CD4-positive, alpha-beta T cell treated with Interleukin-17A for 4 hours (primary cell): ENCODE measurements at regions not wholly inside any gene's neighbourhood (a gene's known extent, or its start where the extent isn't known, plus 50 kb on each side); places are given as distances from the start of the nearest gene placed in this dataset.

Experiments used
- DNase-seq: peaks from one replicate; pipeline ENCODE4 v3.0.0-alpha.2; 2020; ENCODE audit warnings: mixed read lengths

DNA sequence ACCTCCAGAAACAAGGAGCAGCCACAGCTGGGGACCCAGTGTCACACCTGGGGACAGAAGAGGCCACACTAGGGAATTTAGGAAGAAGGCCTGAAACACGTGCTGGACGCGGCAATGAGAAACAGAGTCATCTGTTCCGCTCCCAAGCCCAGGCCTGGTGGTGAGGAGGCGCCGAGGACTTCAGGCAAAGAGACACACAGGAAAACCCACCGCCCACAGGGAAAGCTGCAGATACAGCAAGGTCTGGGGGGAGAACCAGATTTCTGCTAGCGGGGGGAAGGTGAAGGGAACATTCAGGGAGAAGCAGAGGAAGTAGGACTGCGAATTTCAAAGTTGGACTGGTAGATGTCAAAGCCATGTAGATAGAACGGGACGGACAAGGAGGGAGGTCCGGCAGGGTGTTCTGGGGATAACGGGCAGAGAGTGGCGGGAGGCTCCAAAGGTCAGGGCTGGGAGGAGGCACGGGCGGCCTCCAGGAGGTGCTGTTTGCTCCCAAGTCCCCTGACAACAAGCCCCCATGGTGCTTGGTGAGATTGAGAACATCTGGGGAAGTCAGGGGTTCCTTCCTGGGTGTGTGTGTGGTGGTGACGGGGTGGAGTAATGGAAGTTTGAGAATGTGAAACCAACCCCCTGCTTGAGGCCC lies 351.7 kb upstream of the MYT1L start:
- no peak for DNase-seq

DNA sequence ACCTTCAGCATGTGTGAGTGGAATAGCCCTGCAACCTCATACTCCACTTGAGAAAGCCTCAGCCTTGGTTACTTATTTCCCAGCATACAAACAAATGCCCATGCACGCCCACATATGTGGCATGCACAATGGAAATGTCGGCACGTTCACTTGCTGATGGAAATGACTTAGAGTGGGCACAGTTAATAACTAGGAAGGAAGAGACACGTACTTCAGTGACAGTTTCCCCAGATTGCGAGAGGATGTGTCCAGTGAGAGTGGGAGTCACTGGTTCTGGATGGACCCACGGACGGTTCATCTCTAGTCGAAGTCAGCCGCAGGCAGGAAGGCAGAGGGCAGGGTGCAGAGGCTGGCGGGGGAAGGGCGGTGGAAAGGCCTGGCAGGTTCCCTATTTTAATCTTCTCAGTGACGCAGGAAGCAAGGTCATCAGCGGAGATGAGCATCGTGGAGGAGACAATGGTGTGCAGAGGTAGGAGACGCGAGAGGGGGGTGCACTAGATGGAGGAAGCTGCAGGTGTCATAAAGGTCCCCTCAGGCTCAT lies 350.7 kb upstream of the MYT1L start:
- peak; percentile 30 for DNase-seq

DNA sequence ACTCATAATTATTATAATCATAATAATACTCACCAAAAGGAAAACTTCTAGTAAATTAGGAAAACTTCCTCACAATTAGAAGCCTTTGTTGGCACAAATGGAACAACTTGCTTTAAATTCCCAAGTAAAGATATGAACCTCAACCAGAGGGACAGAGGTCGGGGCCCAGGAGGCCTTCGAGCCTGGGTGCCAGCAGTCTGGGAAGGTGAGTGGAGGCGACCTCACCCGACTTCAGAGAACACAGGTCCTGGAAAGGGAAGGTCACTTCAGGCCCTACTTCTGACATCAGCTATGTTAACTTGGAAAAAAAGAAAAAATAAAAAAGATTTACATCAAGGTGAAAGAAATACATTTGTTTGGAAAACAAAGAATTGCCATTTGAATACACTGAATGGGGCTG lies 350.0 kb upstream of the MYT1L start:
- no peak for DNase-seq

DNA sequence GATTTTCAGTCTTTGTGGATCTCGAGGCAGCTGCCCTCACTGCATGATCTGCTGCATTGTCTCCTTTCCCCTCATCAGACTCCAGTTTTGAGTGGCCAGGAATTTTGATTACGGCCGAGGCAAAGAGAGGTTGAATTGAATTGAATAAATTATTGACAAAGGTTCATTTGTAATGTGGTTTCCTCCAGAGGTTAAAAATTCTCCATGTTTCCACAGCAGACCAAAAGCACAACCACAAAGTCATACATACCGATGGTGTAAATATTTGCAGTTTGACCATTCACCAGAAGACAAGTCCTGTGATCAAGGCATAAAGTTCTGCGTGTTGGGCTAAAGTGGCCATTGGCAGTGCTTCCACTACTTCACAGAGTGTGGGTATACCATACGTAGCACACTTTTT lies 343.8 kb upstream of the MYT1L start:
- DNase-seq, result no peak

DNA sequence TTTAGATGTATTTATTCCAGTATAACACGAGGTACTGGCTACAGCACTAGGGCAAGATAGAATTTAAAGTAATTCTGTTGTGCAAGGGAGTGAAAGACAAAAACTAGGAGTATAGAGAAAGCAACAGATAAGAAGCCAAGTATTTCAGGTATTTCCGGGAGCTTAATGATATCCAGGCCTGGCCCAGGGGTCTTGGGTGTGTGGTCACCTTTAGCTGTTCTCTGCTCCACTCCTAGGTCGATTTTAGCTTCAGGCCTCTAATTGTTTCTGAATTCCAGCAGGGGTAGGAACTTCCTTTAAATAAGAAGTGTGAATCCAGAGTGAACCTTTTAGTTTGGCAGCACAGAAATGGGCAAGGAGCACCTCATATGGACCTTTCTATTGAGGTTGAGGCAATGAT lies 342.3 kb upstream of the MYT1L start:
- DNase-seq, result no peak

DNA sequence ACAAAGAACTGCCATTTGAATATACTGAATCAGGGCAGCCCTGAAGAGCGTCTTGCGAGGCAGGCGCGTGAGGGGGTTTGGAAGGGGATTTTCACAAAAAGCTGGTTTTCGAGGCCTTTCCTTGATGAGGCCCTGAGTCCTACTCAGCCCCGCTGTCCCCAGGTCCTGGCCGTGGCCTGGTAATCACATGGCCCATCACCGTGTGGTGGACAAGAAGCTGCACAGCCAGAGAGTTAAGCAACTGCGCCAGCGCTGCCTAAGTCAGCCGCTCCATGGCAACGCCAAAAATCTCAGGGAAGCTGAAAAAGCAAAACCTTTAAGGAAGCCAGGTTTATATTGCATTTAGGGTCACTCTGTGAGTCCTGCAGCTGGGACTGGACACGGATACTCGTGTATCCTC lies 341.2 kb upstream of the MYT1L start:
- no peak for DNase-seq

DNA sequence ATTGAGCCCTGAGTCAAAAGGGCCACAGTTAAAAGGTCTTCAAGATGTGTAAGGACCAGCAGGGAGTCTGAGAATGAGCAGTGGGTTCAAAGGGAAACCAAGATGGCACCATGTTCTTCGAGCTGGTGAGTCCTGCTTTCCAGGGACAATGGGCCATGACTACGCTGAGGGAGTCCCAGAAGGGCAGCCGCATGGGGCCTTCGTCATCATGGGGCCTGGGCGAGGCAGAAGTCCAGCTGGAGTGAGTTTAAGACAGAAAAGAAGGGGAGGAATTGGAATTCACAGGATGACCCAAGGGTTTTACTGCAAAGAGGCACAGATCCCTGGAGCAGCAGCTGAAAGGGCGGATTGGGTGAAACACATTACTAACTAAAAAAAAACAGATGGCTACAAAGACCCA lies 340.8 kb upstream of the MYT1L start:
- DNase-seq, result no peak

DNA sequence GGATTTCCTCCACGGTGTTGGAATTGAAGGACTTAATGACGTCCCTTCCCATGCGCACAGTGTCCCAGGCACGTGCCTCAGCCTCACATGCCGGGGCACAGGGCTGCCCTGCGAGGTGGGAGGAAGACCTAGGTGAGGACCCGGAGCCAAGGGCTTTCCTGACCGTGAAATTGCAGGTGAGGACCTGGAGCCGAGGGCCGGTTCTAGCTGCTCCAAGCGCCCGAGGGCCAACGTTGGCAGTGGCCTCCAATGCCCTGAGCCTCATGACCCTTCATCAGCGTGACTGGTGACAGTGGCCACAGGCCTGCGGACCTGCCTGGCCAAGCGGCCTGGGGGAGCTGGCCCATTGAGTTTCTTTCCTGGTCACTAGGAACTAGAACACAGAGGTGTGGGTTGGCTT lies 338.2 kb upstream of the MYT1L start:
- DNase-seq, result no peak

DNA sequence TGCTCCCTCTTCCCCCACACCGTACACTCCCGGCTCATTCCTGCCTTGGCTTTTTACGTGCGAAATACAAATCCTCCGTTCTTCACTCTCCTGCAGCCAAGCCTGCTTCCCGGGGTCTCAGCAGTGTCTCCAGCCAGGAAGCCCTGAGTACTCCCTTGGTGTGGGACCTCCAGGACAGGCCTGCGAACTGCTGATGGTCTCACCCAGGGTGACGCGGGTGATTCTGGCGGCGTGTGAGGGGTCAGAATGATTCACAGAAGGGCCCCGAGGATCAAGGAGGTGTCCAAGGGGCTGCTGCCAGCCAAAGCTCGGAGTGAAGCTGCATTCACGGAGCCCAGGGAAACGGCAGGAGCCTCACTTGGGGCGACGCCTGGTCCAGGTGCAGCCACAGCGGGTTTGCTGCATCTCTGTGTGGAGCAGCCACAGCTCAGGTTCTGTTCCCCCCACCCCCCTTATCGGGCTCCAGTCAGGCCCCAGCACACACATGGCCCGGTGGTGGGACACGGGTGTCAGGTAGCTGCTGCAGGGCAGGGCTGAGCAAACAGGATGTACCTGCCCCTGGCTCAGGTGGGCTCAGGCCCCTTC lies 337.7 kb upstream of the MYT1L start:
- DNase-seq, result no peak

DNA sequence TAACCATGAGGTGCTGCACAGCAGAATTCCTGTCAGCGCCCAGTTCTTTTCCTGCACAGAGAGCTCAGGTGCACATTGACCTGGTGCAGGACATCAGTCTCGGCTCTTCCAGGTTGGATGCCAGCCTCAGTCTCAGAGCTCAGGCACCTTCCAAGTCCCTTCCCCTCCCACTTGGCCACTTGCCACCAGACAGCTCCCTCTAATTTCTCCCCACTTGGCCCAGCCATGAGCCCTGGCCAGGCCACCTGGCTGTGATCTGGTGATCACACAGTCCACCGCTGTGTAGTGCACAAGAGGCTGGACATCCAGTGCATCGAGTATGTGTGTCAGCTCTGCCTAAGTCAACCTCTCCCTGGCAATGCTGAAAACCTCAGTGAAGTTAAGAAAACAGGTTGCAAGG lies 336.6 kb upstream of the MYT1L start:
- no peak for DNase-seq

DNA sequence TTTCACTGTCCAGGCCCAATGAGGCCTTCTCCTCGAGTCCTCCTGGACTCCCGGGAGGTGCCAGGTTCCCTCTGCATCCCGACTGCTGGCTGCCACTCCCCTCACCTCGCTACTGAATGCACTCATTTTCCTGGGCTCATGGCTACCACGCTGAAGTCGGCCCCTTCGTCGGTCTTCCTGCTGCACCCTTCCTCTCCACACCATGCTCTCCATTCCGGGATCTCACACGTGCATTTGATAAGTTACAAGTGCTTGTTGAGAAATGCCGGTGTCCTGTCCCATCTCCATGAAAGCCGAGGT lies 334.7 kb upstream of the MYT1L start:
- DNase-seq, result no peak

DNA sequence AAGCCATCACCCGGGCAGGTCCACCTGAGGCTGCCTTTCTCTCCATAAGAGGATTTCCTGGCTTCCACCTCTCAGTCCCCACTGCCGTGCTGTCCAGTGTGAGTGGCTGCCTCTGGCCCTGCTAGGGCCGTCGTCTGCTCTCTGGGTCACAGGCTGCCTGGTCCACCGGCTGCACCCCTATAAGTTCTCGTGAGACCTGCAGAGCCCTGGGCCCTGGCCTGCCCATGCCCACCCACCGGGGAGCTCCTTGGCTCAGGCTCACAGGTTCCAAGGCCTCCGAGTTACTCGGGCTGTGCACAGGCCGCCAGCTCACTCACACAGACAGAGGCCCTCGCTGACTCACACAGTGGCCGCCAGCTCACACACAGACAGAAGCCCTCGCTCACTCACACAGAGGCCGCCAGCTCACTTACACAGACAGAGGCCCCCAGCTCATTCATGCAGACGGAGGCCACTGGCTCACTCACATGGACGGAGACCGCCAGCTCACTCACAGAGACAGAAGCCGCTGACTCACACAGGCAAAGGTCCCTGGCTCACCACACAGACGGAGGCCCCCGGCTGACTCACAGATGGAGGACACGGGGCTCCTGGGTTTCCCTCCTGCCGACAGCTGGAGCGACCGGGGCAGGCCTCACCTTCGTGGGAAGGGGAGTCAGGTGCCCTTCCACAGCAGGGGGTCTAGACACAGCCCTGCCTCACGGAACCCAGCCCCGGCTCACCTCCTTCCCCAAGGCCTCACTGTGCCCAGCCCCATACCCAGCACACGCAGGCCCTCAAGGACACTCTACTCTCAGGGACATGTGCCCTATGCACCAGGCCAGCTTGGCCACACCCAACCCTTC lies 334.1 kb upstream of the MYT1L start:
- DNase-seq, result no peak

DNA sequence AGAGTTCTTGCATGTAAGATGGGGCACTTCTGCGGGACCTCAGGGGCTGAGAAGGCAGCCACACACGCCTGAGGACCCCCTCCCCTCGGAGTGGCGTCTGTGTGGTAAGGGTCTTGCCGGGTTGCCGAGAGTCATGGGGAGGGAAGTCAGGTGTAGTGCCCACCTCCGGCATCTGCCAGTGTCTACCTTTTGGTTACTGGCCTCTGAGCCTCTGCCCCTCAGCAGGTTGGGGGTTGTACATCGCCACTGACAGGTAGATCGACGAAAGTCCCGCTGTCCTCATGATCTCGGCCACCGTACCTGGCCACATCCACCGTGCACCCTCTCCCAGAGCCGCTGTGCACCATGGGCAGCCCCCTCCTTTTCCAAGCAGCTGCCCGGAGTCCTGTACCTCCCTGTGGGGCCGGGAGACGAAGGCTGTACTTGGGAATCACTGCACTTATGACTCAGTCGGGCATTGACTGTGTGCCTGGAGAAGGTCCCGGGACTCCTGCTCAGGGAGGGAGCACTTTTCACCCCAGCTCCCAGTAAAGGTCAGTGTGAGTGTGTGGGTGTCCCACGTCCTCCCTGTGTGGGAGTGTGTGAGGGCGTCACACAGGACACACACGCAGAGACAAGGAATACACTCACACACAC lies 332.4 kb upstream of the MYT1L start:
- no peak for DNase-seq

DNA sequence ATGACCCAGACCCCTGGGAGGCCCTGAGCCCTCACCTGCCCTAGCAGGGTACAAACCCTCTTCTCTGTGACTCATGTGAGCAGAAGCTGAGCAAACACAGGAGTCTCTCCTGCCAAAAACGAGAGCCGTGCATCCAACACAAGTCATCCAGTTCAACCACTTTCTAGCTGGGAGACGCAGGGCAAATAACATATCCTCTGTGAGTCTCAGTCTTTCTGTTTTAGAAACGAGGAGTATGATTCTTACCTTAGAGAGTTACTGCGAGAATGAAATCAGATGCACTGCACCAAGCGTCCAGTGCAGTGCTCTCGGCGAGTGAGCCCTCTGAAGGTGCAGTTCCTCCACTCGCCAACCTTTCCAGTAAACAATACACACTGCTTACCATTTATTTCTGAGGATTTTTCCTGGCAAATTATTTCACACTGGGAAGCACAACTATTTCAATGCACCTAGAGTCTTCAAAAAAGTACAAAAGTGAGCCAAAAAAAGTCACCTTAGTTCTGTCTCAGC lies 331.8 kb upstream of the MYT1L start:
- DNase-seq, result no peak

DNA sequence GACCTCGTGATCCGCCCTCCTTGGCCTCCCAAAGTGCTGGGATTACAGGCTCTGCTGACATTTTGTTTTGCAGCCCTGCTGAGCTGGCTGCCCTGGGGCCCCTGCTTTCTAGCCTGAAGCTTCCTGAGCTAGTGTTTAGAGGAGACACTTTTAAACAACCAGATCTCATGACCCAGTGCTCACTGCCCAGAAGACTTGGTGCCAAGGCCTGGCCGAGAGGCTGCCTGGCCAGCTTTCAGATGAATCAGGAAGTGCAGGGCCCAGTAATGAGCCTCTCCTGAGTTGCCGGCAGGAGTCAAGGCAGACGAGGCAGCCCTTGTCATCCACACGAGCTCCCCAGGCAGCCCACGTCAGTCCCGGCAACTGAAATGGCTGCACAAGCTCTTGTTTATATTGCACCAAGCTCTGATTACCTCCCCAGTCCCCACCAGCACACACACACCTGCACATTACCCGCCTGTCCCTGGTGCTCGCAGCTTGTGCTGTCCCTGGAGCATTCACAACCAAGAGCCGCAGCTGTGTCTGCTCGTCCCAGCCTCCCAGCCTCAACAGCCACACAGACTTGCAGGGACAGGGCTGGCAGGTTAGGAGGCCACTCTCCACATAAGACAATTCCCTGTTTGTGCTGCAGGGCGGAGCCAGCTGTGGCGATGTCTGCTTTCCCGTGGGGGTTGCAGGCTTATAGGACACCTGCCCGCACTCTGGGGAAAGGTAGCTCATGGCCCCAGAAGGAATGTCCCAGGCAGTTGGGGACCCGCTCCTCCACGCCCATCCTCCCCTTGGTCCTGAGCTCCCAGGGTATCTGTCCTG lies 331.2 kb upstream of the MYT1L start:
- no peak for DNase-seq

DNA sequence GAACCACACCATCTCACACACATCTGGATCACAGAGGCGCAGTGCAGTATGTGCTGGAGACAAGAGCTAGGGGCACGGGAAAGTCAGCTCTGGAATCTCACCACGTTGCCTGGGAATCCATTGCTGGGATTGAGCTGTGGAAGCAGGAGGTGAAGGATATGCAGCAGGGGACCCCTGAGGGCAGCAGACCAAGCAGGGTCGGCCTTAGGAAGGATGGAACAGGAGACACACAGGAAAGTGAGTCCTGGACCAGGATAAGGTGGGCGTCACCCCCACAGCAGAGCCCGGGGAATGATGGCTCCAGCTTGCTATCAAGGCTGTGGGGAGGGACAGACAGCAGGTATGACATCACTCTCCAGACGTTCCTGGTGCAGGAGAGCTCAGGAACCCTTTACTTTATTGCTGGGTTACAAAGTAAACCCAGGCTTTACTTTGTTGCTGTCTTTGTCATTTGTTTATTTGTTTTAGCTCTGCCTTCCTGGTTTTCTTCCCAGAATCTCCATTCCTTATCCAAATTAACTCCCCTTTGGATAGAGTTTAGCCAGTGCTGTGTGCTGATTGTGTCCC lies 329.8 kb upstream of the MYT1L start:
- no peak for DNase-seq

DNA sequence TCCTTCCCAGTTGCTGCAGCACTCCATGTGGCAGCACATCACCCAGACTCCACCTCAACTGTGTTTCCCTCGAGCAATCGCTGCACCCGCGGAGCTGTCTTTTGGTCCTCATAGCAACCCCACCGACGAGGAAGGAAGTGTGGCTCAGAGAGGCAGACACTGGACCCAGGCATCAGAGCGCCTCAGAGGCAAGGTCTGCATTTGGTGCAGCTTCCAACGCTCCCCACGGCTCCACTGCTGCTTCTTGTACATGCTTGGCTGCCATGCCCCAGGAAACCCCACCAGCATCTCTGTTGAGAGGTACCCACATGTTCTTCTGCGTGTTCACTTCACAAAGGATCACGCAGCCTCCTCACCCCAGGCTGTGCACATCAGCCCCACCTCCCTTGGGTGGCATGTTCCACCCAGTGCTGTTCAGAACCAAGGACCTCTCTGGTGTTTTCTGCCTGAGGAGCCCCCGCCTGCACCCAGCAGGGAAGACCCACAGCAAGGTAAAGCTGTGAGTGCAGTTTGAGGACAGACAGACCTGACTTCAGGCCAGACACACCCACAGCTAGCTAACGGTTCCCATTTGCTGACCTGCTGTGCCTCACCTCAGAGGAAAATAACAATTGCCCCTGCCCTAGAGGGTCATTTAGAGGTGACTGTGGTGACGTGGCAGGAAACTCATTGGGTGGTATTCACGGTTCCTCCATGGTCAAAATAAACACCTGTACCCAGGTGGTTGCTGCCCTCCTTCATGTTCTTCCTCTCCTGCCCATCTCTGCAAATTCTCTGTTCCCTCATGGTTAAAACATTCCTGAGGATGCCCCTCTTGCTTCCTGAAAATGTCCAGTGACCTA lies 326.3 kb upstream of the MYT1L start:
- no peak for DNase-seq

DNA sequence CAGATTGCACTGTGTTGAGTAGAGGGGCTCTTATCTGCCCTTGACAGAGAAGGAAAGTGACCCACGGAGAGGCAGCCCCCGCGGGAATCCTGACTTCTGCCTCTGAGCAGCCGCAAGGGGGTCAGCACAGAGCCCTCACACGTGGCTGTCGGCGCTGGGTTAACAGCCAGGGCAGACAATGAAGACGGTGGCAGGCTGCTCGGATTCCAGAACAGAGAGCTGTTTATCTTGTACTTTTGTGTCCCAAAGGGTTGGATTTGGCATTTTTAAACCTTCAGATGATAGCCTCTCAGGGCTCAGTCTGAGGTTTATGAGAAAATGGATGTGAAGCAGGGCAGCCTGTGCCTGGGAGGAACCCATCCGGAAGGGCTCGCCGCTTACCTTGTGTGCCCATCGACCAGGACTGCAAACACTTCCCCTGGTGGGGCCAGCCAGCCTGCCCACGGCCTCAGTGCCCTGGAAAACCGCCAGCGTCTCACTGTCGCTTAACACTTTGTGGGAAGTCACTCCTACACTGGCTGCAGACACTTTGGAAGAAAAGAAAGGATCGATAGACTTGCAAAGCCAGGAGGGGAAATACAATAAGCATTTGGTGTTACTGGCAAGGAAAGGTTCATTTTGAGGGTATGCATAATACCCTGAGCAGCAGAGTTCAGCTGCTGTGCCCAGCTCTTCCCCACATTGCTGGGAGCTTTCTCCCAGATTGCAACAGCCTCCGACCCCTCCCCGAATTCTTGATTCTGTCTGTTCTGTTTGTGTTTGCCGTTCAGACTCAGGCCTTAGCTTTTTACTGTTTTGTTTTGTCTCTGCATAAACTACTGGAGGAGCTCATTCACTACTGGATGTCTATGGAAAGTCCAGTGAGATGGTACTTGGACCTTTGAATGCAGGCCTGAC lies 325.3 kb upstream of the MYT1L start:
- DNase-seq, result no peak

DNA sequence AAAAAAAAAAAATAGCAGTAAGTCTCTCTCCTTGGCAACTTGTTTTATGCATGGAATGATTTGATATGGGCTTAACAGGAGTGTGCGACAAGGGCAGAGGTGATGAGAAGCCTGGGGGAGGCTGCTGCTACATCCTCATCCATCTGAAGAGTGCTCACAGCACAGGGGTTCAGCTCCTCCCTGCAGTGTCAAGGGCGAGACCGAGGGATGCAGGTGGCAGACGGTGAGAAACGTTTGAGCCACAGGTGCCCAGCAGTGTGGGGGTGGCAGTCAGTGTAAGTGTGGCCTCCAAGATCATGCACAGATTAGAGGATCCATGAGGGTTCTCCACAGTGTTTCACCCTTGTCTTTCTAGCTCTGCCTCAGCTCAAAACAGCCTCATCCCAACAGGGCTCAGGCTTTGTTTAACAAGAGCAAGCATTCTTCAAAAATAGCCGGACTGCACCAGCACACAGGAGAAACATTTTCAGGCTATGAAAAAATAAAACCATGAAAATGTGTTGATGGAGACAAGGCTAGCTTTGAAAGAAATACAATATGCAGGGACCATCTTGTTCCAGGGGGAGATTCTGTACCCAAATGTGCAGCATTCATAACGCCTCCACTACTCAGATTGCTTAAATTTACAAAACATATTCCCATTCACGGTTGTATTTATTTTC lies 324.5 kb upstream of the MYT1L start:
- DNase-seq, result no peak

DNA sequence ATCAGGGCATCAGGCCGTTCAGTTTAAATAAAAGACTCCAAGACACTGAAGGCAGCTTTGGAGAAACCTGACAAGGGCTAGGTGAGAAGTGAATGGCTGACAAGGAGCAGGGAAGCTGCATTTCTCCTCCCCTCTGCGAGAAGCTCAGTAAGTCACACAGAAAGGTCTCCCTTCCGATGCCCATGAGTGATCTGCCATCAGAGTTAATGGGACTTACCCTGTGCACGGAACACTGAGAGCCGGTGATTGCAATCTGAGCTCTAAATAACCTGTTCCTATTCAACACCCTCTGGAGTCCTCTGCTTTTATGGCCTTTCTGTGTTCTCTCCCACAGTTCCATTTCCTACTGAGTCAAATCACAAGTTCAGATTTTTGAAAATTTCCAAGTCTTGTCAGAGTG lies 322.2 kb upstream of the MYT1L start:
- no peak for DNase-seq
